ENCODE measurements at regions not wholly inside any gene's neighbourhood (a gene's known extent, or its start where the extent isn't known, plus 50 kb on each side); places are given as distances from the start of the nearest gene placed in this dataset.

- ATAC-seq, result no peak
- no peaks in the 10 kb centered on the region for H3K27me3 ChIP-seq
- H3K4me3 ChIP-seq, result no peak overlapping the region
- H3K9me3 ChIP-seq, result no peaks in the 10 kb centered on the region
- no peak overlapping the region for H3K27ac ChIP-seq
- TF ChIP-seq CTCF (IDR thresholded peaks at IDR 0.05), result no peak
- DNase-seq, result no peak
- no peaks in the 10 kb centered on the region for H3K36me3 ChIP-seq
- no peaks in the 10 kb centered on the region for H3K4me1 ChIP-seq
- intact Hi-C loops (cut with DNase I), result no loop called here
Measured at GRCh38 chr3:162842549-162843216, 1346.1 kb downstream of the OTOL1 start.

- Histone ChIP-seq H3K4me1 (no peaks in the 10 kb centered on the region), H3K4me3 (no peak overlapping the region), H3K27me3 (no peaks in the 10 kb centered on the region), H3K9me3 (no peaks in the 10 kb centered on the region), H3K27ac (no peak overlapping the region), H3K36me3 (no peaks in the 10 kb centered on the region)
- no peak for TF ChIP-seq CTCF (IDR thresholded peaks at IDR 0.05)
- no peak for ATAC-seq
- intact Hi-C loops (cut with DNase I), result no loop called here
- no peak for DNase-seq
Measured at GRCh38 chr3:162845918-162846317, 1349.3 kb downstream of the OTOL1 start.

- ATAC-seq (no peak), DNase-seq (no peak)
- no peak for TF ChIP-seq CTCF (IDR thresholded peaks at IDR 0.05)
- no peak overlapping the region for H3K27ac ChIP-seq
- intact Hi-C loops (cut with DNase I), result no loop called here
- H3K36me3 ChIP-seq, result no peaks in the 10 kb centered on the region
- H3K4me3 ChIP-seq, result no peak overlapping the region
- no peaks in the 10 kb centered on the region for H3K27me3 ChIP-seq
- no peaks in the 10 kb centered on the region for H3K4me1 ChIP-seq
- no peaks in the 10 kb centered on the region for H3K9me3 ChIP-seq
Measured at GRCh38 chr3:162847511-162847910, 1350.9 kb downstream of the OTOL1 start.

- DNase-seq (no peak), ATAC-seq (no peak)
- no peaks in the 10 kb centered on the region for H3K36me3 ChIP-seq
- intact Hi-C loops (cut with DNase I), result no loop called here
- no peak overlapping the region for H3K27ac ChIP-seq
- H3K27me3 ChIP-seq, result no peaks in the 10 kb centered on the region
- H3K4me3 ChIP-seq, result no peak overlapping the region
- TF ChIP-seq CTCF (IDR thresholded peaks at IDR 0.05), result no peak
- no peaks in the 10 kb centered on the region for H3K9me3 ChIP-seq
- H3K4me1 ChIP-seq, result no peaks in the 10 kb centered on the region
Measured at GRCh38 chr3:162863579-162863978, 1367.0 kb downstream of the OTOL1 start.

- Histone ChIP-seq H3K4me3 (no peak overlapping the region), H3K27ac (no peak overlapping the region), H3K4me1 (no peaks in the 10 kb centered on the region), H3K36me3 (no peaks in the 10 kb centered on the region), H3K27me3 (no peaks in the 10 kb centered on the region), H3K9me3 (no peaks in the 10 kb centered on the region)
- DNase-seq, result no peak
- no peak for TF ChIP-seq CTCF (IDR thresholded peaks at IDR 0.05)
- ATAC-seq, result no peak
- intact Hi-C loops (cut with DNase I), result no loop called here
Measured at GRCh38 chr3:162865466-162865865, 1368.9 kb downstream of the OTOL1 start.

All from upper lobe of right lung (tissue), 1 donor.